ENCODE measurements at regions not wholly inside any gene's neighbourhood (a gene's known extent, or its start where the extent isn't known, plus 50 kb on each side); places are given as distances from the start of the nearest gene placed in this dataset.

DNA sequence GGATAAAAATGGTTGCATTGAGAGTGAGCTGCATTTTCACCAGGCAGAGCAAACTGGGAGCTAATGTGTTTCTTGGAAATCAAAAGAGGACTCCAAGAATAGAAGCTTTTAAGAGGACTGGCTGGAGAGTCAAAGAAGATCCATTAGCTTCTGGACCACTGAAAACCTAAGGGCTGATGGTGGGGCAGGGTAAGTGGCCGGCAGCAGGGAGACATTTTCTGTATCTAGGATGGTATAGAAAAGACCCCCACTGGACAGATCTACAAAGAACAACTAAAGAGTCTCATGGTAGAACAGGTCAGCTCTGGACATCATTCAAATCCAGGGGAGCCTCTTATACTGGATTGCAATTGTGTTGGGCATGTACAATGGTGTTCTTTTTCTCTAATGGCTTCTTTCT, 262.3 kb downstream of the PTGER3 start:
- TF ChIP-seq, protein P1, sequence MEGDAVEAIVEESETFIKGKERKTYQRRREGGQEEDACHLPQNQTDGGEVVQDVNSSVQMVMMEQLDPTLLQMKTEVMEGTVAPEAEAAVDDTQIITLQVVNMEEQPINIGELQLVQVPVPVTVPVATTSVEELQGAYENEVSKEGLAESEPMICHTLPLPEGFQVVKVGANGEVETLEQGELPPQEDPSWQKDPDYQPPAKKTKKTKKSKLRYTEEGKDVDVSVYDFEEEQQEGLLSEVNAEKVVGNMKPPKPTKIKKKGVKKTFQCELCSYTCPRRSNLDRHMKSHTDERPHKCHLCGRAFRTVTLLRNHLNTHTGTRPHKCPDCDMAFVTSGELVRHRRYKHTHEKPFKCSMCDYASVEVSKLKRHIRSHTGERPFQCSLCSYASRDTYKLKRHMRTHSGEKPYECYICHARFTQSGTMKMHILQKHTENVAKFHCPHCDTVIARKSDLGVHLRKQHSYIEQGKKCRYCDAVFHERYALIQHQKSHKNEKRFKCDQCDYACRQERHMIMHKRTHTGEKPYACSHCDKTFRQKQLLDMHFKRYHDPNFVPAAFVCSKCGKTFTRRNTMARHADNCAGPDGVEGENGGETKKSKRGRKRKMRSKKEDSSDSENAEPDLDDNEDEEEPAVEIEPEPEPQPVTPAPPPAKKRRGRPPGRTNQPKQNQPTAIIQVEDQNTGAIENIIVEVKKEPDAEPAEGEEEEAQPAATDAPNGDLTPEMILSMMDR (IDR thresholded peaks at IDR 0.05), result no peak
- no peak for TF ChIP-seq POLR2A (IDR thresholded peaks at IDR 0.05)
- TF ChIP-seq POLR2AphosphoS5 (IDR thresholded peaks at IDR 0.05), result no peak
